ENCODE measurements at regions not wholly inside any gene's neighbourhood (a gene's known extent, or its start where the extent isn't known, plus 50 kb on each side); places are given as distances from the start of the nearest gene placed in this dataset.

DNA sequence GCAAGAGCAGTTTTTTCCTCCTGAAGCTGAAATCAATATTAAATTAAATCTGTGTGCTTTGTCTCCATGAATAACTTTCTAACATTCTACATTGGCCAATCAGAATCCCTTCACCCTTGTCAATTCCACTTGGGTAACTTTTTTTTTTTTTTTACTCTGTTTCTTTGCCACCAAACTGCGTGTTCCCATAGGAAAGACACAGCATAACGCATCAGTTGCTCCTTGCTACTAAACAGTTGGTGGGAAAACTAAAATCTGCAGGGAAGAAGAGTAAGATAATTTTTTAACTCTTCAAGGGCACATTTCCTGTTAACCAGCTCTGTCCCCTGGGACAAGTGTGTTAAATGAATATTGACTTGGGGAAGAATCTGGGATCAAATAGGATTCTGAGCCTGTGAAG is 113.3 kb upstream of the SERP2 start:
- DNase-seq, result no peak

- DNase-seq, result no peak
These were observed 109.6 kb upstream of the SERP2 start for GRCh38 chr13:44263751-44264620.

- no peak for DNase-seq
These were observed 107.3 kb upstream of the SERP2 start for GRCh38 chr13:44266305-44266704.

- DNase-seq, result no peak
These were observed 106.9 kb upstream of the SERP2 start for GRCh38 chr13:44266772-44267171.

GRCh38 chr13:44267203-44267602 is 106.4 kb upstream of the SERP2 start:
- no peak for DNase-seq

DNA sequence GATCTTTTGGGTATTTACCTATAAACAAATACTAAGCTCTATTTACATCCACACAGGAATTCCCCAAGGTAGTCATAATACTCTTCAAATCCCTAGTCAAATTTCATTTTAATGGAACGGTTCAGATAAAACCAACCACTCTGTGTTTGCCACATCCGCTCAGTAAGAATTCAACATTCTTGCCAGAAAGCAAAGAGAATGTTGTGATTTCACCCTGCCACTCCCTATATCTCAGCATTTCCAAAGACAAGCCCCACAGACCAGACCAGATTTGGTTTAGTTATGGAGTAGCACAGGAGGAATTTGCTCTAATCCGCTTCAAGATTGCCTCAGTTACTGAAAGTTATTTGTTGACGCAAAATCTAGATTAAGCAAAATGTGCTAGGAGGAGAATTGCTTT is 105.6 kb upstream of the SERP2 start:
- peak; percentile 68 for DNase-seq

DNA sequence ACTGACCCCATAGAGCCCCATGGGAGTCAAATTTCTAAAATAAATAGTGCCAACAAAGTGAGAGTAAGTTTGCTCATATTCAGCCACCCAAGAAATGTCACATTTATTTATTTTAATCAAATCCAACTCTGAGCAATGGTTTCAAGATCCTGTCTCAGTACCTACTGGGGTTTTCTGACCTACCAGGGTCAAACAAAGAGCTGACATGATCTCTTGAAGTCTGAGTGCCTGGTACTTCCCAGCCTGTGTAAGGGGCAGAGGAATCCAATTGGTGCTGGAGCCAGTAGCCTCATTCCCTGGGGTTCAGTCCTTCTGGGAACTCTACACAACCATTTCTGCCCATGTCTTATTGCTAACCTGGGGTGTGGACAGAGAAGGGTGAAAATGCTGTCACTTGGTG is 104.6 kb upstream of the SERP2 start:
- DNase-seq, result no peak

GRCh38 chr13:44270150-44270549 is 103.5 kb upstream of the SERP2 start:
- no peak for DNase-seq

GRCh38 chr13:44271031-44271455 is 102.6 kb upstream of the SERP2 start:
- no peak for DNase-seq

GRCh38 chr13:44271473-44271872 is 102.2 kb upstream of the SERP2 start:
- no peak for DNase-seq

GRCh38 chr13:44271915-44272341 is 101.7 kb upstream of the SERP2 start:
- no peak for DNase-seq

- DNase-seq, result no peak
These were observed 100.9 kb upstream of the SERP2 start for GRCh38 chr13:44272692-44273091.

DNA sequence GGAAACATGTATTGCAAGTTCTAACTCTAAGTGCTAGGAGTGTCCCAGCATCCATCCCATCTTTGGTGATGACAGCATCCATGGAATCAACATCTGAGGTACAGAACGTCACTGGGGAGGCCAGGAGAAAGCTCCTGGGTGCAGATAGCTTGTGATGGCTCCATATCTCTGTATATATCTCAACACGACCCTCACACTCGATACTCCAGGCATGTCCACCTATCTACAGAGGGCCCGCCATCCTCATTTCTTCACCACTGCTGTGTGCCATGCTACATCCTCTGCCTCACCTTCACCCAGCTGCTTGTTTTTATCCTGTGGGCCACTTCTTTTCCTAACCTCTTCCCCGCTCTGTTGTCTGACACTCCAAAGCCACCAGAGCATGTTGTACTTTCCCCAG is 100.4 kb upstream of the SERP2 start:
- DNase-seq, result no peak

GRCh38 chr13:44273991-44274770 is 99.4 kb upstream of the SERP2 start:
- DNase-seq, result peak; percentile 52

DNA sequence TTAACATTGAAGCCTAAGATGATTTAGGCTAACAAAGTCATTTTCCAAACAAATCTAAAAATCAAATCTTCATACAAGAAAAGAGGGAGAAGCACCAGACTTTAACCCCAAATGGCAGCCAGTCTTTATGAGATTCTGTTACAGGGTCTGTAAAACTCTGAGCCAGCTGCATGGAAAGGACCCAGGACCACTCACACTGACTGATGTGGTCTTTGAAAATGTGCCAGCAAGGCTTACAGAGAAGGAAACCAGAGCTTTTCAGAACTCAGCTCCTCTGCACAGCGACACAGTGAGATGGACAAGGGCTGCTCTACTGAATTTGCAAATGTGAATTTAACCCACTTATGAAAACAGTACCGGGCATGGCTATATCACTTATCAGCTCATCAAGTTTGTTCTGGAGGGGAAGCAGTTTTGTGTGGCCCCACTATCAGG is 98.8 kb upstream of the SERP2 start:
- DNase-seq, result peak; percentile 28

- DNase-seq, result no peak
These were observed 98.2 kb upstream of the SERP2 start for GRCh38 chr13:44275381-44275780.

GRCh38 chr13:44276061-44276460 is 97.6 kb upstream of the SERP2 start:
- no peak for DNase-seq

DNA sequence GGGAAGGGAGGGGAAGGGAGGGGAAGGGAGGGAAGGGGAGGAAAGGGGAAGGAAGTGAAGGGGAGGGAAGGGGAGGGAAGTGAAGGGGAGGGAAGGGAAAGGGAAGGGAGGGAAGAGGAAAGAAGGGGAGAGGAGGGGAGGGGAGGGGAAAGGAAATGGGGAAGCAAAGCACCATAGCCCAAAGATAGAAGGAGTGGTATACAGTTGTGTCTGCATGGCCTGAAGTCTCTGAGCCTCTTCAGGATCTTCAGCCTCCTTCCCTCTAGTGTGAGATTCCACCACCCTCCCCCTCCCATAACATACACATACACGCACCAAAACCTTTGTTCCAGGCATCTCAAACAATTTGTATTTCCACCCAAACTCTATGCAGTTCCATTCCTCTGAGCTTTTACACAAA is 96.2 kb upstream of the SERP2 start:
- no peak for DNase-seq

DNA sequence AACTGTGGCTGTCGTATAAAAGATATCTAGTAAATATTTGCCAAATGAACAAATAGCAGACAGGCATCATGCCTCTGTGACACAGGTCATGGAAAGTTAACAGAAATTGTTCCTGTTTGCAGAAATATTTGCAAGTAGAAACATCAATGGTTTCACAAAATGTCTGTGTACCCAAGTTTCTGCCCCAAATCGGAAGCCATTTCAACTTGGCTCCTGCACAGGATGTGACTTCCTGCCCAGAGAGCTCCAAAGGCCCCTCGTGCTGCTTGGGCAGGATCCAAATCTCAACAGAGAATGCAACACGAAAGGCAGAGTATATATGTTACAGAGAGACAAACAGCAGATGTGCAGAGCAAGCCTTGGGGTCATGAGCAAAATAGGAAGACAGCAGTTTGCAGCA is 95.5 kb upstream of the SERP2 start:
- DNase-seq, result no peak

DNA sequence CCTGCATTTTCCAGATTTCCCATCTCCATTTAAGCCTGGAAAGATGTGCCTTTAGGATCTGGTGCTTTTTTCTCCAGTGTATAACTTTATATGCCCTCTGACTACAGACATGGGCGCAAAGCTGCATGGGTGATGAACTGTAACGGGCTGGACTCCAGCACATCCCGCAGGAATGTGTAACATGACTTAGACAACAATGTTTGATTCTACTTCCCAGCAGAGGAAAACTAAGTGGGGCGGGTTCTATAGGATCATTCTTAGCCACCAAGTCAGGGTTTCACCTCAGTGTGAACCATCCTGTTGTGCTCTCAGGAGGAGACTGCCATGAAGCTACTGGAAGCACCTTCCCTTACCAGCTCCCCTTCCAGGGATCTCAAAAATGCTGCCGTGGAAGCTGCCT is 93.2 kb upstream of the SERP2 start:
- peak; percentile 64 for DNase-seq

DNA sequence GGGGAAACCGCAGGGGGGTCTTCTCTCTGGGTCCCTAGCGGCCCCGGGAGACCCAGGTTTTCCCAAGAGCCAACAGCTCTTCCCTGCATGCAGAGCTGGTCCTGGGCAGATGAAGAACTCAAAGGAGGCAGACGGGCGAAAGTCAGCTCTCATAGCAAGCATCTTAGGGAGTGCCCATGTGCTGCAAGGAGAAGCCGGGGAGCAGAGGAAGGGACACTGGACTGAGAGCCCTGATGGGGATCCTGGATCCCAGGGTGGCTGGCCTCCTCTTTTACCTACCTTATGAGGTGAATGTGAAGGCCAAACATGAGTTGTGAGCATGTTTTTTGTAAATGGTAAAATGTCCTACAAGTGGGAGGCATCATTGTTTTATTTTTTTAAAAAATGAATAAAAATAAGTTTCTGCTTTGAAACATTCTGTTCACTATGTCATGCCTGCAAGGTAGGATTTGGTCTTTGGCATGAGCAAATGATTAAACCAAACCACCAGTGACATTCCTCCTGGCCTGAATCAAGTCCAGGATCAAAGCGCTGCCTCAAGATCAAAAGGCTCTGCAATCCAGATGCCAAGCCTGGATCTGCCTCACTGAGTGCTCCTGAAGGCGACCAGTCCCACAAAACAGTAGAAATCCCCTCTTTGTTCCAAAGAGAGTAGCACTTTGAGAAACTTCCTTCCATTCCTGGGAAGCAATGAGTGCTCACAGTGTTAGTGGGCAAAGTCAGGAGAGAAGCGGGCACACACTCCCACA is 92.2 kb upstream of the SERP2 start:
- no peak for DNase-seq

DNA sequence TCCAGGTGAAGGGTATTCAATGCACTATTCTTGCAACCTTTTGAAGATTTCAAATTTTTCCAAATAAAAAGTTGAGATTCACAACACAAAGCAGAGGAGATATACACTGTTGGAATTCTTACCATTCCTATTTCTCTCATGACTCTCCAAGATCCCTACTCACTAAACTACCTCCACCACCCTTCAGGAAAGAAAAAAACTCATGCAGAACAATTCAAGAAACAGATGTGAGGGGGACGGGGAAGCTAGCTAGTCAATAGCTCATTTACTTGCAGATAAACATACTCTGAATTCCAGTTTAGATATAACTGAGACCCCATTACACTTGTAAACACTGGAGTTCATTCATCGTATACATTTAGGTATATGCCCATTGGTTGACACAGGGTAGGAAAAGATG is 90.0 kb upstream of the SERP2 start:
- no peak for DNase-seq

GRCh38 chr13:44287958-44288357 is 85.7 kb upstream of the SERP2 start:
- DNase-seq, result no peak

Measured in fibroblast of skin of abdomen (primary cell).